HG03521 (cell line): ENCODE measurements at regions not wholly inside any gene's neighbourhood (a gene's known extent, or its start where the extent isn't known, plus 50 kb on each side); places are given as distances from the start of the nearest gene placed in this dataset.
"Not testable (repeated sequence)": the region's sequence is repeated elsewhere in the genome, so short reads cannot be mapped to it uniquely, and the experiment has no call there.

Experiments used
- ATAC-seq: cut with Tn5 transposase; IDR thresholded peaks from one replicate; pipeline ENCODE4 v1.9.1; 2021; ENCODE audit warnings: mild to moderate bottlenecking, moderate library complexity; ENCODE audit not compliant: unreplicated experiment

DNA sequence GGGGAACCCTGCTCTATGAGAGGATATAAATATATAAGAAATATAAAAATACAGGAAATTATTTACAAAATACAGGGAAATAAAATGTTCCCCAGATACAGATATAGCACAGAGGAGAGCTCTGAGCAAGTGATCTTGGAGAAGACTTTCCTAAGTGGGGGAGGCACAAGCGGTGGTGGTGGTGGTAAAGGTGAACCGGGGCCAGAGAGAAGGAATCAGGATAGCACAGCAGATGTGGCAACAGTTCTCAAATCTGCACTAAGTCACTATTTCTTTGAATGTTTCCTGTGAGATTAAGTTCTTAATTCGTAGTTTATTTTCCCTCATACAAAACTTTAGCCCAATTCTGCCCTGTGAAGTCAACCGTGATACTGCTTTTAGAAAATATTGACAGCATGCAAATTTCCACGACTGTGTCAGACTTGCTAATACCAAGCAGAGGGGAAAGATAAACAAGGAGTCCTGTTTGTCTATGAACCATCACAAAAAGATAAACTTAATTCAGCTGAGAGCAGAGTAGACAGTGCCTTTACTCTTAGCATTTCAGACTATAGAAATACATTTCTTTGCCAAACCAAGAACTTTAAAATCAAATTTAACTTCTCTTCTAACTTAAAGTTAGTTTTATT lies 237.5 kb upstream of the POGK start:
- ATAC-seq = no peak

- not testable (repeated sequence) for ATAC-seq
Measured at GRCh38 chr1:166602801-166603200, 236.5 kb upstream of the POGK start.

- no peak for ATAC-seq
Measured at GRCh38 chr1:166603296-166603695, 236.0 kb upstream of the POGK start.

GRCh38 chr1:166605137-166605536 lies 234.1 kb upstream of the POGK start:
- no peak for ATAC-seq

DNA sequence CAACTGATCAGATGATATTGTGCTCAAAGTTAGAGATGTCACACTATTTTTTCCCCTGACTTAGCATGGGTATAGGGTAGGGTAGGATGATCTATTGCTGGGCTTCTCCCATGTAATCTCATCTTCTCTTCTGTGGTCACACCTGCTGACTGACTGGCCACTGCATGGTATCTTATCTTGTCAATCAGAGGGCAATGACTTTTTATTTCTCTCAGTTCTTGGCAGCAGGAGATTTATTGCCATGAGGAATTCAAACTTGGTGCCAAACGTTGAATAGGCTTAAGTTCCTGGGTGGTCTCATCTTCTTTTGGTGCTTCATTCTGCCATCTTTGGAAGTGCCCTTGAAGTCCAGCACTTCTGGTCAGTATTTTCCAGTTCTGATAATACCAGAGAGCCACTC lies 226.4 kb upstream of the POGK start:
- no peak for ATAC-seq

- ATAC-seq = no peak
Measured at GRCh38 chr1:166616206-166616605, 223.1 kb upstream of the POGK start.

DNA sequence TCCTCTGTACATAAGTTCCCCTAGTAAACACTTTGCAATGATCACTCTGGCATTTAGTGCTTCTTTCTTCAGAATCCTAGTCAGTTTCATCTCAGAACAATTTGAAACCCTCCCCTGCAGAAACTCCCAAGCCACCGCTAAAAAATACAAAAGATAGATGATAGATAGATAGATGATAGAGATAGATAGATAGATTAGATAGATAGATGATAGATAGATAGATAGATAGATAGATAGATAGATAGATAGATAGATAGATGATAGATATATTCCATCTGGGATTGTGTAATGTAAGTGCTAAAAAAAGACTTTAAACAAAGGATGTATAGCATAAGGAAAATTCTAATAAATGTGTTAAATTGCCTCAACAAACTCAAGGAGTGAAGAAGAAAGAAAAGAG lies 212.6 kb upstream of the POGK start:
- no peak for ATAC-seq

DNA sequence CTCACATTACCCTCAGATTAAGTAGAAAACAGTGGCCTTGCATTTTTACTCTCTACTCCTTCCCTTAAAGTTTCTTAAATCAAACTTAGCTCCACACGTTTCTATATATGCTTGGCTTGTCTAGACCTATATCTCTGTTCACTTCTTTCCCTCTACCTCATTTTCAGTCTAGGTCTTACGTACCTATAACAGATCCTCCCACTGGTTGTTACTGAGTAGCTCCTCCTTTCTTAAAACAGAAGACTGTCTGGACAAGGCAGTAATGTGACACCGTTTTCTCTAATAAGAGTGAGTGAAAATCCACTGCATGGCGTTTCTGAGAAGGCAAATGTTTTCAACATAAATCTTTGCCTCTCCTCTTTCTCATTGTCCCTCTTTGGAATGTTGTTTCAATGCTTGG lies 211.7 kb upstream of the POGK start:
- no peak for ATAC-seq

DNA sequence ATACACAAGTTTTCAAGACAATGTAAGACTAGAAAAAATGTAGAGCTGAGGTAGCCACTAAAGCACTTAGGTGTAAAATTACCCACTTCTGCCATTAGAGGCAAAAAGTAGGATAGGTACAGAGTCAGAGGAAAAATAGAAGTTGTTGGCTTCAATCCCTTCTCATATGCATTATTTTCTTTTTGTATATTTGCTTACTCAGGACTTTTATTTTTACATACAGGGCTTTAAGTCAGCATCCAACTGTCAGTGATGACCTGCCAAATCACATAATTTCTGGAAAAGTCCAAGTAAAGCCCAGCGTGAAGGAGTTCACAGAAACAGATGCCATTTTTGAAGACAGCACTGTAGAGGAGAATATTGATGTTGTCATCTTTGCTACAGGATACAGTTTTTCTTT lies 211.0 kb upstream of the POGK start:
- ATAC-seq = no peak

DNA sequence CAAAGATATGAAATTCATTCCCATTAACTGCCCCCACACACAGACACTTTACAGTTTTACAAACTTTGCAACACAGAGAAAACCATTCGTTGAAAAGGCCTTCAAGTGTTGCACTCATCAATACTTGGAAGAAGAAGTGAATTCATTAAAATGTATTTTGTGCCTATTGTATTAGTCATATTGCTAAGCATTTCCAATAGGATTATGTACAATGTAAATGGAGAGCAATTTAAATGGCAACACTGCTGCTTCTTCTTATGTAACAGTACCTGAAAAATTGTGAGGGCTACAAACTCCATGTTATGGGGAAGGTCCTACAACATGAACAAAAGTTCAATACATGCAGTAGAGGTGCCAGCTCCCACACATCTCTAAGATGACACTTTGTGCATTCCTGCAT lies 209.3 kb upstream of the POGK start:
- no peak for ATAC-seq

GRCh38 chr1:166630369-166630768 lies 208.9 kb upstream of the POGK start:
- ATAC-seq = no peak

- ATAC-seq = no peak
Measured at GRCh38 chr1:166638137-166638536, 201.1 kb upstream of the POGK start.

GRCh38 chr1:166657228-166657627 lies 182.0 kb upstream of the POGK start:
- ATAC-seq = not testable (repeated sequence)

DNA sequence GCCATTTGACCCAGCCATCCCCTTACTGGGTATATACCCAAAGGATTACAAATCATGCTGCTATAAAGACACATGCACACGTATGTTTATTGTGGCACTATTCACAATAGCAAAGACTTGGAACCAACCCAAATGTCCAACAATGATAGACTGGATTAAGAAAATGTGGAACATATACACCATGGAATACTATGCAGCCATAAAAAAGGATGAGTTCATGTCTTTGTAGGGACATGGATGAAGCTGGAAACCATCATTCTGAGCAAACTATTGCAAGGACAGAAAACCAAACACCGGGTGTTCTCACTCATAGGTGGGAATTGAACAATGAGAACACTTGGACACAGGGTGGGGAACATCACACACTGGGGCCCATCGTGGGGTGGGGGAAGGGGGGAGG lies 172.5 kb upstream of the POGK start:
- ATAC-seq = not testable (repeated sequence)

DNA sequence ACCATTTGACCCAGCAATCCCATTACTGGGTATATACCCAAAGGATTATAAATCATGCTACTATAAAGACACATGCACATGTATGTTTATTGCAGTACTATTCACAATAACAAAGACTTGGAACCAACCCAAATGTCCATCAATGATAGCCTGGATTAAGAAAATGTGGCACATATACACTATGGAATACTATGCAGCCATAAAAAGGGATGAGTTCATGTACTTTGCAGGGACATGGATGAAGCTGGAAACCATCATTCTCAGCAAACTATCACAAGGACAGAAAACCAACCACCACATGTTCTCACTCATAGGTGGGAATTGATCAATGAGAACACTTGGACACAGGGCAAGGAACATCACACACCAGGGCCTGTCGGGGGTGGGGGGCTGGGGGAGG lies 171.7 kb upstream of the POGK start:
- not testable (repeated sequence) for ATAC-seq

GRCh38 chr1:166671627-166672026 lies 167.6 kb upstream of the POGK start:
- ATAC-seq = no peak

DNA sequence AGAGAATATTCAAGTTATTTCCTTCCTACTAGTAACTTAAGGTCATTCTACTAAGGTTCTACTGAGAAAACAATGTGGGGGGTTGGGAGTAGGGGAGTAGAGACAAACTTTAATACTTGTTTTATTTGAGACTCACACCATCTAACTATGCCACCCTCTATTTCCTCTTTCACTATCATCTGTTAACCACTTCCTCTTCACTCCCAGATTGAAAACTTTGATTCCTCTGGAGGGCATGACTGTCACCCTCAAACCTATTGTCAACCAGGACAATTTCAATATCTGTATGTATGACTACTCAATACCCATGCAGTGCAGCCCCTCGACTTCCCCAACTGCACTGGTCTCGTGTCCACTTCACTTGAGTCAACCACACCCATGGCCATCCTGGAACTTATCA lies 165.6 kb upstream of the POGK start:
- ATAC-seq = no peak

- no peak for ATAC-seq
Measured at GRCh38 chr1:166675213-166675612, 164.1 kb upstream of the POGK start.

DNA sequence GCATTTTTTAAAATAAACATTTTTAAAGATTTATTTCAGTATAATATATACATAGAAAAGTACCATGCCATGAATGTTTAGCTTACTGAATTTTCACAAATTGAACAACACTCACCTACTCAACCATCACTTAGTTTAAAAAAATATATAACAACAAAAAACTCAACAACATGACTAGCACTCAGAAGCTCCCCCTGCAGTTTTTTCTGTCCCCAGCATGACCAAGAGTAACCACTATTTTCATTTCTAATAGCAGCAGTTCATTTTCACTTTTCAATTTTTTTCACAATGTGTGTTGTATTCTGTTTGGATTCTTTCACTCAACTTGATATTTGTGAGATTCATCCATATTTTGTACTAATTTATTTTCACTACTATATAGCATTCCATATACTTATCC lies 162.3 kb upstream of the POGK start:
- no peak for ATAC-seq

- ATAC-seq = no peak
Measured at GRCh38 chr1:166679369-166679768, 159.9 kb upstream of the POGK start.

GRCh38 chr1:166682588-166682987 lies 156.7 kb upstream of the POGK start:
- ATAC-seq = no peak

GRCh38 chr1:166684669-166685068 lies 154.6 kb upstream of the POGK start:
- ATAC-seq = not testable (repeated sequence)

DNA sequence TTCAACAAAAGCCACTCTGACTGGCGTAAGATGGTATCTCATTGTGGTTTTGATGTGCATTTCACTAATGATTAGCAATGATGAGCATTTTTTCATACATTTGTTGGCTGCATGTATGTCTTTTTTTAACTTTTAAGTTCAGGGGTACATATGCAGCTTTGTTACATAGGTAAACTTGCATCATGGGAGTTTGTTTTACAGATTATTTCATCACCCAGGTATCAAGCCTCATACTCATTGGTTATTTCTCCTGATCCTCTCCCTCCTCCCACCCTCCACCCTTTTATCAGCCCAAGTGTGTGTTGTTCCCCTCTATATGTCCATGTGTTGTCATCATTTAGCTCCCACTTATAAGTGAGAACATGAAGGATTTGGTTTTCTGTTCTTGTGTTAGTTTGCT lies 154.1 kb upstream of the POGK start:
- no peak for ATAC-seq
